OCI-LY3 (cell line): ENCODE measurements at regions not wholly inside any gene's neighbourhood (a gene's known extent, or its start where the extent isn't known, plus 50 kb on each side); places are given as distances from the start of the nearest gene placed in this dataset.

Experiments
- CTCF ChIP-seq: fragments of 200-600, 300-600 bp; sonication (generic); IDR thresholded peaks from 2 replicates; pipeline ENCODE4 v1.5.1; 2014; ENCODE audit warnings: antibody characterized with exemption, low read length, low read depth
- EZH2phosphoT487 ChIP-seq: fragments of 200-600 bp; shearing (Covaris generic); IDR thresholded peaks from 2 replicates; pipeline ENCODE4 v1.6.1; 2018; ENCODE audit warnings: antibody characterized with exemption, mixed run types, low read depth

GRCh38 chr17:79159926-79160325 lies 85.3 kb downstream of the ENGASE start:
- TF ChIP-seq CTCF: no peak
- no peak for TF ChIP-seq EZH2phosphoT487
